ENCODE measurements at regions not wholly inside any gene's neighbourhood (a gene's known extent, or its start where the extent isn't known, plus 50 kb on each side); places are given as distances from the start of the nearest gene placed in this dataset.

- H3K4me3 ChIP-seq (ENCODE audit: low read depth, low read length), result no peak overlapping the region
- DNase-seq (ENCODE audit: low read depth), result no peak
These were observed 146.9 kb upstream of the DUSP10 start for GRCh38 chr1:221888801-221889200.

DNA sequence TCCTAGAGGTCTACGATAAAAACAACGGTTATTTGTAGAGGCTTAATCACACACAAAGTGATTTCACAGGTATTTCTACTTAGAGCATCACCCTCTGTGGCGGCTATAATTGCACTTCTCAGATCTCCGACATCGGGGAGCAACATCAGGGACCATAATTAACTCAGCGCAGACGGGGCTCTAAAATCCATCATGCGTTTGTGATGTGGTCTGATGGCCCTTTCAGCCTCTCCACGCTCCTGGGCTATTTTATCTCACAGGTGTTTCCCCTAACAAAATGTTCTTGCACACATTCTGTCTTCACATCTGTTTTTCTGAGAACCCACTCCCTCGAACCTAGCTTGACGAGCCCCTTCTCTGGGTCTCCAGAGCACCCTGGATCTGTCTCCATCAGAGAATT is 146.3 kb upstream of the DUSP10 start:
- DNase-seq (ENCODE audit: low read depth), result no peak
- H3K4me3 ChIP-seq (ENCODE audit: low read depth, low read length), result no peak overlapping the region

DNA sequence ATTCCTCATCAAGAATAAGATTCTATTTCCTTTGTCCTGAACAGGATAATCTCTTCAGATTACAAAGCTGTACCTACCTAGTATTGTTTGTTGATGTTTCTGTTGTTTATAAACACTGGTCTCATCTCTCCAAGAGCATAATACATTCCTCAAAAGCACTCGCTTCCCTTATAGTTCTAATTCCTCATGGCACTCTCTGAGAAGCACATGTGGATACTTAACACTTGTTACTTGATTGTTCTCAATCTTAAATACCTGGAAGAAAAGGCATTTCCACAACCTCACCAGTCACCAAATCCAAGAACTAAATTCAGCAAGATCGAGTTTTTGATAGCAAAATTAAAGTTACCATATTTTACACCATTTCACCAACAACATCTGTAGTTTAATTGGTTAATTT is 145.9 kb upstream of the DUSP10 start:
- no peak for DNase-seq (ENCODE audit: low read depth)
- no peak overlapping the region for H3K4me3 ChIP-seq (ENCODE audit: low read depth, low read length)

GRCh38 chr1:221887415-221887746 is 145.5 kb upstream of the DUSP10 start:
- DNase-seq (ENCODE audit: low read depth), result no peak

GRCh38 chr1:221886743-221887414 is 145.0 kb upstream of the DUSP10 start:
- peak; percentile 93 for DNase-seq (ENCODE audit: low read depth)
- no peak overlapping the region for H3K4me3 ChIP-seq (ENCODE audit: low read depth, low read length)

More at GRCh38 chr1:221887415-221887746, 145.5 kb upstream of the DUSP10 start:
- no peak overlapping the region for H3K4me3 ChIP-seq (ENCODE audit: low read depth, low read length)

- no peak for DNase-seq (ENCODE audit: low read depth)
These were observed 144.4 kb upstream of the DUSP10 start for GRCh38 chr1:221886311-221886710.

GRCh38 chr1:221884821-221885220 is 142.9 kb upstream of the DUSP10 start:
- DNase-seq (ENCODE audit: low read depth), result no peak
- no peak overlapping the region for H3K4me3 ChIP-seq (ENCODE audit: low read depth, low read length)

More at GRCh38 chr1:221886311-221886710, 144.4 kb upstream of the DUSP10 start:
- H3K4me3 ChIP-seq (ENCODE audit: low read depth, low read length), result no peak overlapping the region

DNA sequence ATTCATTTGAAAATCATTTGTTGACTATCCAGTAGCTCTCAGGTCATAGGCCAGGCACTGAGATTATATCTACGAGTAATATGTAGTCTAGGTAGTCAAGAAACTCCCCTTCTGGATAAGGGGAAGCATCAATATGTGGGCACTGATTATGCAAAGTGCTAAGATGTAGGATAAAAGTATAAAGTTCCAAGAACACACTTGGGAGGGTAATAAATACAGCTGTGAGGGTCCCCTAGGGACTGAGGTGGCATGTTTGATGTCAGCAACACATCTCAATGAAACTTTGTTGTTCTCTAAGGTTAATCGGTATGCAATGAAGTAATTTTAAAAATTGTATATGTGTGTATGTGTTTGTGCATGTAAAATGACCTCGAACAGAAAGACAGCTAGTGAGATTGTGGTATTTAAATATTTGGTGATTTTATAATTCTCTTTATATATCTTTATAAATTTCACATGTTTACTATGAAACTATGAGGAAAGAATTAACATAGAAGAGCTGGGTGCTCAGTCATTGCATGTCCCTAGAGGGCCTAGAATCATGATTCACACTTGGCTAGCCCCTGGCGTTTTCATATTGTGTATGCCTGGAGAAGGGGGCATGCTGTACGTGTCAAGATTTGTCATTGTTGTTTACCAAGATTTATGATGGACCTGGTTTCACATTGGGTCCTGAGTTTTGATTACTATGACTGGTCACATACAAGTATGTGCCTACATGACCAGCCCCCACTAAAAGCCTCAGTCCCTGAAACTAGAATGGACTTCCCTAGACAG is 140.1 kb upstream of the DUSP10 start:
- H3K4me3 ChIP-seq (ENCODE audit: low read depth, low read length), result no peak overlapping the region
- no peak for DNase-seq (ENCODE audit: low read depth)

- DNase-seq (ENCODE audit: low read depth), result no peak
- H3K4me3 ChIP-seq (ENCODE audit: low read depth, low read length), result no peak overlapping the region
These were observed 138.3 kb upstream of the DUSP10 start for GRCh38 chr1:221880182-221880581.

- no peak overlapping the region for H3K4me3 ChIP-seq (ENCODE audit: low read depth, low read length)
These were observed 136.2 kb upstream of the DUSP10 start for GRCh38 chr1:221878134-221878533.

GRCh38 chr1:221877311-221877710 is 135.4 kb upstream of the DUSP10 start:
- DNase-seq (ENCODE audit: low read depth), result no peak

More at GRCh38 chr1:221878134-221878533, 136.2 kb upstream of the DUSP10 start:
- DNase-seq (ENCODE audit: low read depth), result no peak

DNA sequence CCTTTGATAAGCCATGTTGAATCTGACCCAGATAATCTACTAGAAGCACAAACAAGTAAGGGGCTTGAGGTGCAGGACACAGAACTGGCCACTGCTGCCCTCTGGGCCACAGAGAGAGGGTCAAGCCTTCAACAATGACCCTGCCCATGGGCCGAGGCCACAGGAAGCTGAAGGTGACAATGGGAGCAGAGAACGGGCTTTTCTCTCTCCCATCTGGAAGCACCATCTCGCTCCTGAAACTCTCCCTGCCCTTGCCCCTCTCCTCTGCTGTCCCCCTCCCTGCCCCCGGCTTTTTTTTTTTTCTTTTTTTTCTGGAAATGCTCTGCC is 133.1 kb upstream of the DUSP10 start:
- no peak for DNase-seq (ENCODE audit: low read depth)
- H3K4me3 ChIP-seq (ENCODE audit: low read depth, low read length), result no peak overlapping the region

More at GRCh38 chr1:221877311-221877710, 135.4 kb upstream of the DUSP10 start:
- H3K4me3 ChIP-seq (ENCODE audit: low read depth, low read length), result no peak overlapping the region

GRCh38 chr1:221874285-221875003 is 132.6 kb upstream of the DUSP10 start:
- DNase-seq (ENCODE audit: low read depth), result no peak
- no peak overlapping the region for H3K4me3 ChIP-seq (ENCODE audit: low read depth, low read length)

- H3K4me3 ChIP-seq (ENCODE audit: low read depth, low read length), result no peak overlapping the region
- DNase-seq (ENCODE audit: low read depth), result no peak
These were observed 131.8 kb upstream of the DUSP10 start for GRCh38 chr1:221873673-221874072.

GRCh38 chr1:221871056-221871455 is 129.2 kb upstream of the DUSP10 start:
- DNase-seq (ENCODE audit: low read depth), result no peak
- no peak overlapping the region for H3K4me3 ChIP-seq (ENCODE audit: low read depth, low read length)

DNA sequence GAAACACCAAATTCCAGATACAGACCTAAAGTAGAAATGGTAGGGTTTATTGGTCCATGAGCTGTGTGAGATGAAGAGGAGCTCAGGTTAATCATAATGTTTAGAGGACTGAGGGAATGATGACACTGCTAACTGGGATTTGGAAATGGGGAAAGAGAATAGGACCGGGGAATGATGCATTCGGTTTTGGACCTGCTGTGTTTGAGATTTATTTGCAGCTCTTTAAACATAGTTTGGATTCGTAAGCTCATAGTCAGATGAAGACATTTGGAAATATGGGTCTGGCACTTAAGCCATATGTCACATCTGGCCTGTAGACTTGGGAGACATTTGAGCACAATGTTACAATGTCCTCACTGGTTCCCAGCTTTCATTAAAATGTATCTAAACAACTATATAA is 127.9 kb upstream of the DUSP10 start:
- DNase-seq (ENCODE audit: low read depth), result peak; percentile 55
- no peak overlapping the region for H3K4me3 ChIP-seq (ENCODE audit: low read depth, low read length)

DNA sequence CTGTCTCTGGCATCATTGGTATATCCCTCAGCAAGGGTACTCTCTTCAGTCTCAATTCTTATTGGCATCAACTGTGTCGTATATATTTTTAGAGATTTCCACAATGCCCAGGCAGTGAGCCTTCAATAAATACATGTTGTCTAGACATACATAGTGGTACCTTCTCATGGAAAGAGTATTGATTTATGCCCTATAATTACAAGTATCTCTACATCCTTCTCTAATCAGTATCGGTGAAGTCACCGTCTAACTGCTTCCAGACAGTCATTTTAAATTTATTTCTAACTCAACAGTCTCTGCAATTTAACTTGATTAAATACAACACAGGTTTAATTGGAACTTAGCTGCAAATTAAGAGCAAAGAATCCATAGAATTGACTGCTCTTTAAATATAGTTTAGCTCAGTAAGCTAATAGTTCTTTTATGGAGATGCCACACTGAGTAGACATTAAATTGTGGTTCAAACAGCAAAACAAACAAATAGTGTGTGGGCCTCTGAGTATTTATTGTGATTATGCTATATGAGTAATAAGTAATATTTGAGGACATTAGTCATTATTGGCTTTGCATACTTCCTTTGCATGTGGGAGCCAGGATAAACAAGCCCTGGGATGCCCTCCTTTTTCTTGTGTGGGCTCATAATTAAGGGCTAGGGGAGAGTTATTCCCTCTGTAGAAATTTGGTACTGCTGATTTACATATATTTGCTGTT is 126.9 kb upstream of the DUSP10 start:
- DNase-seq (ENCODE audit: low read depth), result peak; percentile 70

GRCh38 chr1:221867003-221867402 is 125.1 kb upstream of the DUSP10 start:
- no peak overlapping the region for H3K4me3 ChIP-seq (ENCODE audit: low read depth, low read length)
- DNase-seq (ENCODE audit: low read depth), result no peak

More for the DNA sequence above, 126.9 kb upstream of the DUSP10 start:
- H3K4me3 ChIP-seq (ENCODE audit: low read depth, low read length), result no peak overlapping the region

DNA sequence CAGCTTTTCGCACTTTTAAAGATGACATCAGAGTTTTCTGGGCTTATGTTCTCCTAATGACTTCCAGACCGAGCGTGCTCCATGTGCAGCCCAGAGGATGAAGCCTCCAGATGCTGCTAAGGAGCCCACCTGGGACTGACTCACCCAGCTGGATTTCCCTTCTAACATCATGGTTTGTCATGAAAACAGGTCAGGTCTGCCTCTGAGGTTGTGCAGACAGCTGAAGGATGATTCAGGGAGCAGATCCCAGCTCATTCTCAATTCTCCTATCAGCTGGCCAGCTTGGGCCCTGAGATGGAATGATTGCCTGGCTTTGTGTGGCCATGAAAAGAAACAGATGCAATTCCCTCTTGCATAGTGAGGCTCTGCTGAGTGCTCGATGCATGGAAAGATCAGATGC is 123.9 kb upstream of the DUSP10 start:
- H3K4me3 ChIP-seq (ENCODE audit: low read depth, low read length), result no peak overlapping the region
- peak; percentile 93 for DNase-seq (ENCODE audit: low read depth)

DNA sequence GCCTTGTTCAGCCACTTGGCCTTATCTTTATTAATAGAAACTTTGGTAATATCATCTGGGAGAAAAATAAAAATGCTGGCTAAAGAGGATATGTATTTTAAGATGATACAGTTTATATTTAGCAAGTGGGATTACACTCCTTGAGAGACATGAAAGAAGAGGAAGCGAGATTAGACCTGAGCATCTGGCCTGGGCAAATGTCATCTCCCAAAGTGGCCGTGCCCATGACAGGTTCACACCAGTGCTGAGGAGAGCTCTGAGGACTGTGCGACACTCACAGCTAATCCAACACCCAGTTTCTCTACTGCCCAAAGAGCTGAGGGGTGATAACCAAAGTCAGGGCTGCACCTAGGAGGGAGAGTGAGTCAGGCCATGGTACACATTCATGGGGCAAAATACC is 121.7 kb upstream of the DUSP10 start:
- no peak overlapping the region for H3K4me3 ChIP-seq (ENCODE audit: low read depth, low read length)
- DNase-seq (ENCODE audit: low read depth), result no peak
